ENCODE measurements at regions not wholly inside any gene's neighbourhood (a gene's known extent, or its start where the extent isn't known, plus 50 kb on each side); places are given as distances from the start of the nearest gene placed in this dataset.

DNA sequence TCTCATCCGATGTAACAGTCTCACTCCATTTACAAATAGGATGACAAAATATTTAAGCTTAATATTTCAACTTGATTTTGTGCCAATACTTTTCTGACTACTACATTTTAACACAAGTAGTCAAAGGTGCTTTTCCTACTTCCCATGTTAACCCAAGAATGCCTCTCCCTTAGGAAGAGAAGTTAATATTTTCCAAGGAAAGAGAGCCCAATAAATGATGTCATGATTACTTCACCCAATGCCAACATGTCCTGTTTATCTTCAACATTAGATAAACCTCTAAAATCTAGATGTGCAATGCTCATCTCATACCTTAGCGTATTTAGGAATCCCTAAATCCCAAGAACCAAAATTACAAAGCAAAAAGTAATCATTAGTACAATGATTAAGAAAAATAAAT, 156.7 kb upstream of the TENT5A start:
- H4K5ac ChIP-seq (ENCODE audit: insufficient read length, low read depth, low read length), result no peak overlapping the region
- H2BK120ac ChIP-seq (ENCODE audit: low read depth, low read length, poor library complexity, severe bottlenecking), result no peak overlapping the region
- no peaks in the 10 kb centered on the region for H3K27me3 ChIP-seq (ENCODE audit: insufficient read depth, low read length)
- no peak overlapping the region for H3K23ac ChIP-seq (ENCODE audit: insufficient read length, low read depth, low read length)
- no peak overlapping the region for H3K14ac ChIP-seq (ENCODE audit: insufficient read depth, low read length)
- no peak overlapping the region for H3K9ac ChIP-seq (ENCODE audit: extremely low read depth, insufficient read length, low read length)
- no peaks in the 10 kb centered on the region for H3K79me1 ChIP-seq (ENCODE audit: insufficient read depth, low read depth, low read length, poor library complexity, severe bottlenecking)
- H3K23me2 ChIP-seq (ENCODE audit: insufficient read length, low read depth, low read length, poor library complexity, severe bottlenecking), result no peaks in the 10 kb centered on the region
- H3K56ac ChIP-seq (ENCODE audit: insufficient read length, low read depth, low read length), result no peak overlapping the region
- Mint-ChIP-seq H3K27ac (no peak overlapping the region), H3K4me3 (no peak overlapping the region), H3K4me1 (peaks cover 16 to 21% of the 10 kb centered on the region in 2 experiments), H3K27me3 (ENCODE audit: low read depth) (no peaks in the 10 kb centered on the region), H3K9me3 (no peaks in the 10 kb centered on the region), H3K36me3 (ENCODE audit: insufficient read depth in 1 of 3, low read depth in 3 of 3) (no peaks in the 10 kb centered on the region)
- no peak overlapping the region for H2AK5ac ChIP-seq (ENCODE audit: insufficient read length, low read length)
- TF ChIP-seq, protein P1, sequence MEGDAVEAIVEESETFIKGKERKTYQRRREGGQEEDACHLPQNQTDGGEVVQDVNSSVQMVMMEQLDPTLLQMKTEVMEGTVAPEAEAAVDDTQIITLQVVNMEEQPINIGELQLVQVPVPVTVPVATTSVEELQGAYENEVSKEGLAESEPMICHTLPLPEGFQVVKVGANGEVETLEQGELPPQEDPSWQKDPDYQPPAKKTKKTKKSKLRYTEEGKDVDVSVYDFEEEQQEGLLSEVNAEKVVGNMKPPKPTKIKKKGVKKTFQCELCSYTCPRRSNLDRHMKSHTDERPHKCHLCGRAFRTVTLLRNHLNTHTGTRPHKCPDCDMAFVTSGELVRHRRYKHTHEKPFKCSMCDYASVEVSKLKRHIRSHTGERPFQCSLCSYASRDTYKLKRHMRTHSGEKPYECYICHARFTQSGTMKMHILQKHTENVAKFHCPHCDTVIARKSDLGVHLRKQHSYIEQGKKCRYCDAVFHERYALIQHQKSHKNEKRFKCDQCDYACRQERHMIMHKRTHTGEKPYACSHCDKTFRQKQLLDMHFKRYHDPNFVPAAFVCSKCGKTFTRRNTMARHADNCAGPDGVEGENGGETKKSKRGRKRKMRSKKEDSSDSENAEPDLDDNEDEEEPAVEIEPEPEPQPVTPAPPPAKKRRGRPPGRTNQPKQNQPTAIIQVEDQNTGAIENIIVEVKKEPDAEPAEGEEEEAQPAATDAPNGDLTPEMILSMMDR (conservative IDR thresholded peaks at IDR 0.05), result no peak
- H3T11ph ChIP-seq (ENCODE audit: low read length), result no peak overlapping the region
- H3K79me2 ChIP-seq (ENCODE audit: insufficient read depth, low read length), result no peaks in the 10 kb centered on the region
- H2BK12ac ChIP-seq (ENCODE audit: insufficient read length, low read depth, low read length), result no peak overlapping the region
- H3K4me2 ChIP-seq (ENCODE audit: insufficient read depth, insufficient read length, low read length), result no peak overlapping the region
- H4K8ac ChIP-seq (replicated peaks; ENCODE audit: insufficient read length, low read depth, low read length), result no peak overlapping the region
- no peaks in the 10 kb centered on the region for H4K20me1 ChIP-seq (ENCODE audit: control insufficient read depth, insufficient read depth, insufficient read length)
- H3K4ac ChIP-seq (ENCODE audit: low read depth, low read length), result no peak overlapping the region
- H3K27ac ChIP-seq (ENCODE audit: insufficient read length, low read depth, low read length), result no peak overlapping the region
- WGBS (ENCODE audit: extremely low coverage, insufficient read length, low lambda C conversion rate), result no CpG with 5 or more reads among the region's 2 CpGs
- H4K91ac ChIP-seq (ENCODE audit: insufficient read length, low read depth, low read length), result no peak overlapping the region
- H2BK15ac ChIP-seq (ENCODE audit: low read depth, low read length), result no peak overlapping the region
- H2BK5ac ChIP-seq (ENCODE audit: insufficient read length, low read length), result no peak overlapping the region
- H2AFZ ChIP-seq (ENCODE audit: low read length), result no peak overlapping the region
- no peak for DNase-seq
- H2BK20ac ChIP-seq (ENCODE audit: low read depth, low read length, poor library complexity, severe bottlenecking), result no peak overlapping the region
- no peak overlapping the region for H3K18ac ChIP-seq (ENCODE audit: insufficient read length, low read depth, low read length)
- H3K9me3 ChIP-seq (ENCODE audit: control insufficient read depth, low read depth, low read length), result no peaks in the 10 kb centered on the region
- H3K4me1 ChIP-seq (ENCODE audit: insufficient read depth, low read length), result peaks cover 6% of the 10 kb centered on the region; the same call in 1 of the 2 replicates

Measured in H9 (cell line).